Ovary (tissue), 7 donors: ENCODE measurements at regions not wholly inside any gene's neighbourhood (a gene's known extent, or its start where the extent isn't known, plus 50 kb on each side); places are given as distances from the start of the nearest gene placed in this dataset.

Experiments
- DNase-seq, 5 donors: peaks; one replicate each; pipeline ENCODE4 v3.0.0-alpha.2; 2019 to 2020
- H3K27ac ChIP-seq, 2 donors: fragments of 200-600 bp; one replicate each; pipeline versions ENCODE4 v1.5.1 to v1.8.0; 2019 to 2022
- H3K27me3 ChIP-seq: fragments of 200-600 bp; one replicate; pipeline ENCODE4 v1.8.0; 2022
- H3K36me3 ChIP-seq: fragments of 200-600 bp; sonication (generic); one replicate; pipeline ENCODE4 v1.5.1; 2019
- H3K4me1 ChIP-seq: one replicate; pipeline ENCODE4 v1.8.1; 2013; ENCODE audit warnings: mild to moderate bottlenecking, moderate library complexity; ENCODE audit not compliant: insufficient read depth
- H3K4me3 ChIP-seq: fragments of 200-600 bp; sonication (generic); one replicate; pipeline ENCODE4 v1.5.1; 2017
- H3K9me3 ChIP-seq, 2 donors: fragments of 200-600 bp in 1 of 2; sonication (generic) in 1 of 2; one replicate each; pipeline versions ENCODE4 v1.5.1 to v1.8.1; 2013 to 2019; ENCODE audit warnings: mild to moderate bottlenecking in 1 of 2, moderate library complexity in 1 of 2
- CTCF ChIP-seq, 3 donors: fragments of 450-650 bp in 2 of 3; fragments of 200-600 bp in 1 of 3; IDR thresholded peaks; one replicate each; pipeline versions ENCODE4 v1.5.1 to v1.8.0; 2016 to 2022; ENCODE audit warnings: antibody characterized with exemption in 3 of 3, mild to moderate bottlenecking in 1 of 3
- EP300 ChIP-seq: sonication (generic); formaldehyde crosslinking; IDR thresholded peaks from one replicate; pipeline ENCODE4 v1.6.1; 2017; ENCODE audit warnings: antibody characterized with exemption
- POLR2A ChIP-seq: fragments of 450-650 bp; IDR thresholded peaks from one replicate; pipeline ENCODE4 v1.6.1; 2017; ENCODE audit warnings: antibody characterized with exemption, mild to moderate bottlenecking, moderate library complexity
- WGBS, 3 donors: extraction: QIAGEN DNeasy Blood & Tissue Kit in 1 of 3; methylation state at CpG; one replicate each; pipeline versions ENCODE4 v1.1.5 to v1.1.7; 2013 to 2017; 5-methylcytosine and 5-hydroxymethylcytosine counted together
- intact Hi-C, 4 donors: fragments of 100-400 bp; cut with DNase I; formaldehyde crosslinking; loops; one replicate each; pipeline versions ENCODE4 v1.11.0 to v1.15.1; 2022 to 2023
- donor health status: DM: no; HTN: no; CAD: no; lungs with moderate emphysema.
- donor health status: DM: no; HTN: no; CAD: no.
- donor health status: Bipolar disorder and iron deficiency.
- donor health status: DM: no; HTN: no; CAD: no.
- donor health status: DM: yes; HTN: yes; CAD: no.

GRCh38 chr14:87542288-87542687 is 450.7 kb downstream of the GALC start:
- Histone ChIP-seq H3K36me3 (no peaks in the 10 kb centered on the region), H3K4me3 (no peak overlapping the region), H3K27ac (no peak overlapping the region), H3K9me3 (no peaks in the 10 kb centered on the region), H3K27me3 (no peaks in the 10 kb centered on the region), H3K4me1 (no peaks in the 10 kb centered on the region)
- no peak for TF ChIP-seq POLR2A
- TF ChIP-seq EP300, result no peak
- TF ChIP-seq CTCF (IDR thresholded peaks at IDR 0.05), result no peak
- WGBS, 3 donors, result 27 to 39% (median 28%) methylated on average over 5 of the region's 5 CpGs
- intact Hi-C loops, result no loop called here
- no peak for DNase-seq

GRCh38 chr14:87540339-87540738 is 452.6 kb downstream of the GALC start:
- intact Hi-C loops, result no loop called here
- no peak for DNase-seq
- 24 to 39% (median 24%) methylated on average over 2 of the region's 2 CpGs for WGBS, 3 donors
- no peaks in the 10 kb centered on the region for H3K36me3 ChIP-seq
- no peaks in the 10 kb centered on the region for H3K4me1 ChIP-seq
- no peak for TF ChIP-seq CTCF (IDR thresholded peaks at IDR 0.05)
- no peak for TF ChIP-seq EP300
- no peak for TF ChIP-seq POLR2A
- no peaks in the 10 kb centered on the region for H3K9me3 ChIP-seq
- no peak overlapping the region for H3K27ac ChIP-seq
- no peak overlapping the region for H3K4me3 ChIP-seq
- no peaks in the 10 kb centered on the region for H3K27me3 ChIP-seq

- Histone ChIP-seq H3K4me3 (no peak overlapping the region), H3K27ac (no peak overlapping the region), H3K27me3 (no peaks in the 10 kb centered on the region), H3K36me3 (no peaks in the 10 kb centered on the region), H3K4me1 (no peaks in the 10 kb centered on the region), H3K9me3 (no peaks in the 10 kb centered on the region)
- WGBS, 3 donors, result 45 to 65% (median 65%) methylated on average over 4 of the region's 4 CpGs
- DNase-seq, result no peak
- no peak for TF ChIP-seq EP300
- intact Hi-C loops, result no loop called here
These were observed 463.9 kb downstream of the GALC start for GRCh38 chr14:87529081-87529480.

GRCh38 chr14:87526731-87527130 is 466.3 kb downstream of the GALC start:
- no peak overlapping the region for H3K27ac ChIP-seq
- no peak overlapping the region for H3K4me3 ChIP-seq
- intact Hi-C loops, result no loop called here
- no peaks in the 10 kb centered on the region for H3K27me3 ChIP-seq
- no peaks in the 10 kb centered on the region for H3K9me3 ChIP-seq
- no peaks in the 10 kb centered on the region for H3K4me1 ChIP-seq
- no peaks in the 10 kb centered on the region for H3K36me3 ChIP-seq
- 43 to 47% (median 46%) methylated on average over 4 of the region's 4 CpGs for WGBS, 3 donors
- TF ChIP-seq EP300 (no peak), POLR2A (no peak), CTCF (IDR thresholded peaks at IDR 0.05) (no peak)
- DNase-seq, result no peak

GRCh38 chr14:87524011-87524410 is 469.0 kb downstream of the GALC start:
- no peaks in the 10 kb centered on the region for H3K9me3 ChIP-seq
- H3K27ac ChIP-seq, result no peak overlapping the region
- no peaks in the 10 kb centered on the region for H3K36me3 ChIP-seq
- no peaks in the 10 kb centered on the region for H3K27me3 ChIP-seq
- no peaks in the 10 kb centered on the region for H3K4me1 ChIP-seq
- intact Hi-C loops, result no loop called here
- no peak for DNase-seq
- no peak overlapping the region for H3K4me3 ChIP-seq
- TF ChIP-seq POLR2A, result no peak
- TF ChIP-seq EP300, result no peak
- no peak for TF ChIP-seq CTCF (IDR thresholded peaks at IDR 0.05)
- WGBS, 3 donors, result 79 to 90% (median 87%) methylated on average over 4 of the region's 4 CpGs
